Panc1 (cell line): ENCODE measurements at regions not wholly inside any gene's neighbourhood (a gene's known extent, or its start where the extent isn't known, plus 50 kb on each side); places are given as distances from the start of the nearest gene placed in this dataset.

ENCODE experiments used
- POLR2AphosphoS5 ChIP-seq: IDR thresholded peaks from 2 replicates; pipeline ENCODE4 v1.6.1; 2012; ENCODE audit warnings: mild to moderate bottlenecking, low read depth, low read length, moderate library complexity
- SIN3A ChIP-seq: IDR thresholded peaks from 2 replicates; pipeline ENCODE4 v1.6.1; 2012; ENCODE audit warnings: low read depth, mild to moderate bottlenecking, low read length, moderate library complexity, borderline replicate concordance; ENCODE audit not compliant: insufficient read depth
- TF ChIP-seq, protein P1 (sequence below): fragments of 450-650 bp; IDR thresholded peaks from 2 replicates; pipeline ENCODE4 v1.5.1; 2017; ENCODE audit warnings: mild to moderate bottlenecking
- TF ChIP-seq, protein P2 (sequence below), 2 experiments: IDR thresholded peaks; 2 replicates each; pipeline ENCODE4 v1.6.1; 2011 to 2012; ENCODE audit warnings: low read depth in 2 of 2, control low read depth in 1 of 2, low read length in 1 of 2, mild to moderate bottlenecking in 1 of 2, moderate library complexity in 1 of 2; ENCODE audit not compliant: insufficient read depth in 1 of 2

DNA sequence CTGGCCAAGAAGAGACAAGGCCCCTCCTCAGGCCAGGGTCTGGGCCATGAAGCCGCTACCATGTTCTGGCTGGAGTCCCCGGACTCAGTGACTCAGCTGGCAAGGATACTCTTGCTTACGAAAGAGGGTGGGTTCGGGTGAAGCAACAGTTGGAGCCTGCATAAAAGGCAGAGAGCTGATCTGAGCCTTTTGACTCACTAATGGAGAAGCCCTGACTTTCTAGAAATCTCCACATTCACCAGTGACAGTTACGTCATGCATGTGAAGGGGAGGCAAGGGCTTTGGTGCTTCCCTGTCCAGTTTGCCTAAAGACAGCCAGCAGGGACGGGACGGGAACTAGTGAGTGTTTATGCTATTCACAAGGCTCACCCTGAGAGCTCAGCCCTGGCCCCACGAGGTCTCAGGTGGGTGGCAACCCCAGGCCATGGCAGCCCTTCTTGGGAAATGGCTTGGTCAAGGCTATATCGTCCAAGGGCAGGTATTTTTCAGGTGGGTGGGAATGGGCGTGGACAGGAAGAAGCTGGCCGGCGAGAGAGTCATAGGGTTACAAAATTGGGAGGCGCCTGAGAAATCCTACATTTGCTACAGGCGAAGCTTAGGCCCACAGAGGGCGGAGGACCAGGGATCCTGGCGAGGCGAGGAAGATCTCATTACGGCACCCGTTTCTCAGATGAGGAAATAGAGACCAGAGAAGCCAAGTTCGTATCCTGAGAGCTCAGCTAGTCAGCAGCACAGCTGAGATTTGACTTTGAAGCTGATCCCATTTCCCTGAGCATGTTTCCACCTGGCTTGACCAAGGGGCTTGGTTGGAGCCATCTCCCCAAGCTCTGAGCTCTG, 314.6 kb downstream of the BCL11B start:
- TF ChIP-seq, protein P1, sequence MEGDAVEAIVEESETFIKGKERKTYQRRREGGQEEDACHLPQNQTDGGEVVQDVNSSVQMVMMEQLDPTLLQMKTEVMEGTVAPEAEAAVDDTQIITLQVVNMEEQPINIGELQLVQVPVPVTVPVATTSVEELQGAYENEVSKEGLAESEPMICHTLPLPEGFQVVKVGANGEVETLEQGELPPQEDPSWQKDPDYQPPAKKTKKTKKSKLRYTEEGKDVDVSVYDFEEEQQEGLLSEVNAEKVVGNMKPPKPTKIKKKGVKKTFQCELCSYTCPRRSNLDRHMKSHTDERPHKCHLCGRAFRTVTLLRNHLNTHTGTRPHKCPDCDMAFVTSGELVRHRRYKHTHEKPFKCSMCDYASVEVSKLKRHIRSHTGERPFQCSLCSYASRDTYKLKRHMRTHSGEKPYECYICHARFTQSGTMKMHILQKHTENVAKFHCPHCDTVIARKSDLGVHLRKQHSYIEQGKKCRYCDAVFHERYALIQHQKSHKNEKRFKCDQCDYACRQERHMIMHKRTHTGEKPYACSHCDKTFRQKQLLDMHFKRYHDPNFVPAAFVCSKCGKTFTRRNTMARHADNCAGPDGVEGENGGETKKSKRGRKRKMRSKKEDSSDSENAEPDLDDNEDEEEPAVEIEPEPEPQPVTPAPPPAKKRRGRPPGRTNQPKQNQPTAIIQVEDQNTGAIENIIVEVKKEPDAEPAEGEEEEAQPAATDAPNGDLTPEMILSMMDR, result no peak
- TF ChIP-seq, protein P2, sequence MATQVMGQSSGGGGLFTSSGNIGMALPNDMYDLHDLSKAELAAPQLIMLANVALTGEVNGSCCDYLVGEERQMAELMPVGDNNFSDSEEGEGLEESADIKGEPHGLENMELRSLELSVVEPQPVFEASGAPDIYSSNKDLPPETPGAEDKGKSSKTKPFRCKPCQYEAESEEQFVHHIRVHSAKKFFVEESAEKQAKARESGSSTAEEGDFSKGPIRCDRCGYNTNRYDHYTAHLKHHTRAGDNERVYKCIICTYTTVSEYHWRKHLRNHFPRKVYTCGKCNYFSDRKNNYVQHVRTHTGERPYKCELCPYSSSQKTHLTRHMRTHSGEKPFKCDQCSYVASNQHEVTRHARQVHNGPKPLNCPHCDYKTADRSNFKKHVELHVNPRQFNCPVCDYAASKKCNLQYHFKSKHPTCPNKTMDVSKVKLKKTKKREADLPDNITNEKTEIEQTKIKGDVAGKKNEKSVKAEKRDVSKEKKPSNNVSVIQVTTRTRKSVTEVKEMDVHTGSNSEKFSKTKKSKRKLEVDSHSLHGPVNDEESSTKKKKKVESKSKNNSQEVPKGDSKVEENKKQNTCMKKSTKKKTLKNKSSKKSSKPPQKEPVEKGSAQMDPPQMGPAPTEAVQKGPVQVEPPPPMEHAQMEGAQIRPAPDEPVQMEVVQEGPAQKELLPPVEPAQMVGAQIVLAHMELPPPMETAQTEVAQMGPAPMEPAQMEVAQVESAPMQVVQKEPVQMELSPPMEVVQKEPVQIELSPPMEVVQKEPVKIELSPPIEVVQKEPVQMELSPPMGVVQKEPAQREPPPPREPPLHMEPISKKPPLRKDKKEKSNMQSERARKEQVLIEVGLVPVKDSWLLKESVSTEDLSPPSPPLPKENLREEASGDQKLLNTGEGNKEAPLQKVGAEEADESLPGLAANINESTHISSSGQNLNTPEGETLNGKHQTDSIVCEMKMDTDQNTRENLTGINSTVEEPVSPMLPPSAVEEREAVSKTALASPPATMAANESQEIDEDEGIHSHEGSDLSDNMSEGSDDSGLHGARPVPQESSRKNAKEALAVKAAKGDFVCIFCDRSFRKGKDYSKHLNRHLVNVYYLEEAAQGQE (IDR thresholded peaks at IDR 0.05; ENCODE audit: insufficient read depth in 1 of 2, low read depth in 2 of 2, low read length in 1 of 2), result no peak
- TF ChIP-seq POLR2AphosphoS5, result no peak
- no peak for TF ChIP-seq SIN3A
